Lung (tissue), 11 donors: ENCODE measurements at regions not wholly inside any gene's neighbourhood (a gene's known extent, or its start where the extent isn't known, plus 50 kb on each side); places are given as distances from the start of the nearest gene placed in this dataset.
A peak's percentile ranks its signal among the peaks of the same experiment; 100 is the strongest.

ENCODE experiments used
- ATAC-seq: fragments of 200-7000 bp; cut with Tn5 transposase; one replicate; pipeline ENCODE4 v1.9.1; 2020; ENCODE audit warnings: moderate number of reproducible peaks; ENCODE audit not compliant: insufficient read depth, low FRiP score
- DNase-seq, 3 donors: peaks; one replicate each; pipeline ENCODE4 v3.0.0-alpha.2; 2013 to 2017
- H3K27ac ChIP-seq, 2 donors: one replicate each; pipeline ENCODE4 v1.5.1; 2013; ENCODE audit warnings: mild to moderate bottlenecking in 2 of 2, moderate library complexity in 2 of 2, control low read depth in 1 of 2, inconsistent platforms in 1 of 2, low read depth in 1 of 2, low read length in 1 of 2
- H3K27me3 ChIP-seq, 3 donors: one replicate each; pipeline ENCODE4 v1.5.1; 2013; ENCODE audit warnings: low read length in 2 of 3; ENCODE audit not compliant: control insufficient read depth in 3 of 3, insufficient read depth in 3 of 3
- H3K36me3 ChIP-seq, 4 donors: one replicate each; pipeline ENCODE4 v1.5.1; 2013; ENCODE audit warnings: low read length in 4 of 4, mild to moderate bottlenecking in 1 of 4, moderate library complexity in 1 of 4; ENCODE audit not compliant: control insufficient read depth in 4 of 4, insufficient read depth in 4 of 4
- H3K4me1 ChIP-seq, 5 donors: one replicate each; pipeline ENCODE4 v1.5.1; 2013; ENCODE audit warnings: low read length in 5 of 5, mild to moderate bottlenecking in 2 of 5, moderate library complexity in 1 of 5; ENCODE audit not compliant: control insufficient read depth in 5 of 5, insufficient read depth in 5 of 5
- H3K4me3 ChIP-seq: one replicate; pipeline ENCODE4 v1.5.1; 2013; ENCODE audit warnings: mild to moderate bottlenecking, control low read depth, moderate library complexity
- H3K9ac ChIP-seq, 2 donors: one replicate each; pipeline ENCODE4 v1.5.1; 2013; ENCODE audit warnings: low read length in 2 of 2, control low read depth in 1 of 2; ENCODE audit not compliant: insufficient read depth in 1 of 2
- H3K9me3 ChIP-seq, 4 donors: one replicate each; pipeline ENCODE4 v1.5.1; 2013; ENCODE audit warnings: low read length in 3 of 4, mild to moderate bottlenecking in 1 of 4, moderate library complexity in 1 of 4; ENCODE audit not compliant: control insufficient read depth in 4 of 4, insufficient read depth in 3 of 4
- CTCF ChIP-seq: IDR thresholded peaks from 2 replicates; pipeline ENCODE4 v1.5.1; 2012; ENCODE audit warnings: mild to moderate bottlenecking; ENCODE audit errors: control extremely low read depth, extremely low read depth
- WGBS, 2 donors: extraction: QIAGEN DNeasy Blood & Tissue Kit; methylation state at CpG; one replicate each; pipeline ENCODE4 v1.1.7; 2013; 5-methylcytosine and 5-hydroxymethylcytosine counted together
- donor health status: control.
- donor health status: control.
- donor health status: Bipolar disorder and iron deficiency.
- donor health status: healthy.
- donor health status: DM: yes; HTN: yes; CAD: no.

GRCh38 chr2:120988051-120988699 lies 252.5 kb downstream of the GLI2 start:
- peaks cover 0 to 3% (median 0%) of the 10 kb centered on the region in 4 donors for H3K9me3 ChIP-seq
- H3K9ac ChIP-seq, result no peak overlapping the region
- no peak overlapping the region for H3K4me3 ChIP-seq
- H3K27ac ChIP-seq, result no peak overlapping the region
- TF ChIP-seq CTCF, result no peak
- DNase-seq, result peak in 1 of 3 donors; percentile 2
- peaks cover 0 to 9% (median 0%) of the 10 kb centered on the region in 5 donors for H3K4me1 ChIP-seq
- no peak for ATAC-seq
- no peaks in the 10 kb centered on the region for H3K27me3 ChIP-seq
- WGBS, 2 donors, result 98% methylated on average over 68 of the region's 68 CpGs
- H3K36me3 ChIP-seq, result peaks cover 0 to 39% (median 14%) of the 10 kb centered on the region in 4 donors

GRCh38 chr2:120988700-120989511 lies 253.2 kb downstream of the GLI2 start:
- peaks cover 0 to 3% (median 0%) of the 10 kb centered on the region in 4 donors for H3K9me3 ChIP-seq
- DNase-seq, result peak in 1 of 3 donors; percentile 7
- H3K36me3 ChIP-seq, result peaks cover 0 to 36% (median 13%) of the 10 kb centered on the region in 4 donors
- no peak for ATAC-seq
- peaks cover 0 to 1% (median 0%) of the 10 kb centered on the region in 5 donors for H3K4me1 ChIP-seq
- H3K27ac ChIP-seq, result no peak overlapping the region
- no peaks in the 10 kb centered on the region for H3K27me3 ChIP-seq
- no peak overlapping the region for H3K4me3 ChIP-seq
- 95 to 96% methylated on average over 73 to 74 of the region's 74 CpGs for WGBS, 2 donors
- TF ChIP-seq CTCF, result no peak
- H3K9ac ChIP-seq, result no peak overlapping the region

- WGBS, 2 donors, result 92 to 95% methylated on average over 25 to 26 of the region's 26 CpGs
- H3K27ac ChIP-seq, result no peak overlapping the region
- H3K9ac ChIP-seq, result no peak overlapping the region
- H3K4me1 ChIP-seq, result no peaks in the 10 kb centered on the region
- H3K27me3 ChIP-seq, result no peaks in the 10 kb centered on the region
- peaks cover 0 to 29% (median 13%) of the 10 kb centered on the region in 4 donors for H3K36me3 ChIP-seq
- no peak overlapping the region for H3K4me3 ChIP-seq
- H3K9me3 ChIP-seq, result peaks cover 0 to 3% (median 0%) of the 10 kb centered on the region in 4 donors
- ATAC-seq (no peak), DNase-seq (peak in 1 of 3 donors; percentile 10)
- TF ChIP-seq CTCF, result no peak
These were observed 254.1 kb downstream of the GLI2 start for GRCh38 chr2:120989512-120990441.
